Erythroblast (primary cell): ENCODE measurements at regions not wholly inside any gene's neighbourhood (a gene's known extent, or its start where the extent isn't known, plus 50 kb on each side); places are given as distances from the start of the nearest gene placed in this dataset.

Experiments used
- GATA1 ChIP-seq: IDR thresholded peaks from 2 replicates; pipeline ENCODE4 v1.6.1; 2011; ENCODE audit warnings: low read depth, mild to moderate bottlenecking, control low read depth, low read length, moderate library complexity
- POLR2A ChIP-seq: IDR thresholded peaks from 2 replicates; pipeline ENCODE4 v1.6.1; 2011; ENCODE audit warnings: mild to moderate bottlenecking, low read length

GRCh38 chr6:23678626-23679025 lies 447.4 kb upstream of the NRSN1 start:
- no peak for TF ChIP-seq POLR2A
- TF ChIP-seq GATA1: no peak
